A673 (cell line): ENCODE measurements at regions not wholly inside any gene's neighbourhood (a gene's known extent, or its start where the extent isn't known, plus 50 kb on each side); places are given as distances from the start of the nearest gene placed in this dataset.
"Not testable (repeated sequence)": the region's sequence is repeated elsewhere in the genome, so short reads cannot be mapped to it uniquely, and the experiment has no call there.

Experiments used
- EZH2 ChIP-seq: fragments of 200-600 bp; sonication (generic); IDR thresholded peaks from 2 replicates; pipeline ENCODE4 v1.6.1; 2017; ENCODE audit warnings: borderline replicate concordance, low read depth, mild to moderate bottlenecking, mixed read lengths, antibody characterized with exemption, low read length; ENCODE audit not compliant: poor library complexity, severe bottlenecking
- TF ChIP-seq, protein P1 (sequence below): fragments of 300-800, 200-600 bp; sonication (generic); conservative IDR thresholded peaks from 2 replicates; pipeline ENCODE4 v1.5.1; 2017; ENCODE audit warnings: low read depth, mild to moderate bottlenecking, antibody characterized with exemption, low read length, moderate library complexity, mixed read lengths

DNA sequence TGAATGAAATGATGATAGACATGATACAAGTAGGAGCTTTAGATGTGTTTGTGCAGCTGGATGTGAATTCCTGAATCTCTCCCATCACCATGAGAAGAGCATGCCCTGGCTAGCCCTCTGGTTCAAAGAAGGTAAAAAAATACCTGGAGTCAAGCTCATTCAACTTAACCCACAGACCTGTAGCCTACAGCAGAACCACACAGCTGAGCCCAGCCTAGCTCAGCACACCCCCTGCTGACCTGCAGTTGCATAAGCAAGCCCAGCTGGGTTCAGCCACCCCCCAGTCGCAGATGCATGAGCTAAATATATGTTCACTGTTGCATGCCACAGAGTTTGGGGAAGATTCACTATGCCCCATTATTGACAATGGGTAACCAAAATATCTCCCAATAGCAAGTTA lies 130.6 kb upstream of the RRN3 start:
- TF ChIP-seq, protein P1, sequence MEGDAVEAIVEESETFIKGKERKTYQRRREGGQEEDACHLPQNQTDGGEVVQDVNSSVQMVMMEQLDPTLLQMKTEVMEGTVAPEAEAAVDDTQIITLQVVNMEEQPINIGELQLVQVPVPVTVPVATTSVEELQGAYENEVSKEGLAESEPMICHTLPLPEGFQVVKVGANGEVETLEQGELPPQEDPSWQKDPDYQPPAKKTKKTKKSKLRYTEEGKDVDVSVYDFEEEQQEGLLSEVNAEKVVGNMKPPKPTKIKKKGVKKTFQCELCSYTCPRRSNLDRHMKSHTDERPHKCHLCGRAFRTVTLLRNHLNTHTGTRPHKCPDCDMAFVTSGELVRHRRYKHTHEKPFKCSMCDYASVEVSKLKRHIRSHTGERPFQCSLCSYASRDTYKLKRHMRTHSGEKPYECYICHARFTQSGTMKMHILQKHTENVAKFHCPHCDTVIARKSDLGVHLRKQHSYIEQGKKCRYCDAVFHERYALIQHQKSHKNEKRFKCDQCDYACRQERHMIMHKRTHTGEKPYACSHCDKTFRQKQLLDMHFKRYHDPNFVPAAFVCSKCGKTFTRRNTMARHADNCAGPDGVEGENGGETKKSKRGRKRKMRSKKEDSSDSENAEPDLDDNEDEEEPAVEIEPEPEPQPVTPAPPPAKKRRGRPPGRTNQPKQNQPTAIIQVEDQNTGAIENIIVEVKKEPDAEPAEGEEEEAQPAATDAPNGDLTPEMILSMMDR, result not testable (repeated sequence)
- not testable (repeated sequence) for TF ChIP-seq EZH2
